Liver (tissue), 8 donors: ENCODE measurements at regions not wholly inside any gene's neighbourhood (a gene's known extent, or its start where the extent isn't known, plus 50 kb on each side); places are given as distances from the start of the nearest gene placed in this dataset.

Experiments
- DNase-seq: peaks from one replicate; pipeline ENCODE4 v3.0.0-alpha.2; 2017; ENCODE audit warnings: low spot score
- H3K27ac ChIP-seq, 2 donors: one replicate each; pipeline ENCODE4 v1.7.0; 2013; ENCODE audit warnings: inconsistent platforms in 2 of 2, low read length in 2 of 2, control low read depth in 1 of 2, low read depth in 1 of 2, mild to moderate bottlenecking in 1 of 2
- H3K27me3 ChIP-seq, 4 donors: one replicate each; pipeline versions ENCODE4 v1.6.1 to v1.7.0; 2013; ENCODE audit warnings: low read length in 3 of 4, inconsistent platforms in 1 of 4, mild to moderate bottlenecking in 1 of 4, moderate library complexity in 1 of 4; ENCODE audit not compliant: control insufficient read depth in 4 of 4, insufficient read depth in 4 of 4
- H3K36me3 ChIP-seq, 4 donors: one replicate each; pipeline versions ENCODE4 v1.6.1 to v1.7.0; 2013; ENCODE audit warnings: low read length in 3 of 4, mild to moderate bottlenecking in 3 of 4, low read depth in 1 of 4, moderate library complexity in 1 of 4; ENCODE audit not compliant: control insufficient read depth in 4 of 4, insufficient read depth in 3 of 4
- H3K4me1 ChIP-seq, 4 donors: one replicate each; pipeline versions ENCODE4 v1.6.1 to v1.7.0; 2013; ENCODE audit warnings: low read length in 3 of 4, mild to moderate bottlenecking in 3 of 4, moderate library complexity in 1 of 4; ENCODE audit not compliant: control insufficient read depth in 4 of 4, insufficient read depth in 4 of 4
- H3K4me3 ChIP-seq, 3 donors: one replicate each; pipeline versions ENCODE4 v1.6.1 to v1.7.0; 2013; ENCODE audit warnings: low read length in 3 of 3, control low read depth in 1 of 3, low read depth in 1 of 3, mild to moderate bottlenecking in 1 of 3
- H3K9ac ChIP-seq, 2 donors: one replicate each; pipeline ENCODE4 v1.7.0; 2013; ENCODE audit warnings: low read length in 2 of 2, mild to moderate bottlenecking in 2 of 2, moderate library complexity in 2 of 2, control low read depth in 1 of 2, low read depth in 1 of 2
- H3K9me3 ChIP-seq, 4 donors: one replicate each; pipeline versions ENCODE4 v1.6.1 to v1.7.0; 2013; ENCODE audit warnings: low read length in 3 of 4; ENCODE audit not compliant: control insufficient read depth in 4 of 4
- EGR1 ChIP-seq, 2 donors: IDR thresholded peaks; 2 replicates each; pipeline ENCODE4 v1.6.1; 2016 to 2018; ENCODE audit warnings: antibody characterized with exemption in 2 of 2, low read depth in 2 of 2
- FOXA1 ChIP-seq: IDR thresholded peaks from 2 replicates; pipeline ENCODE4 v1.6.1; 2016; ENCODE audit warnings: antibody characterized with exemption
- FOXA2 ChIP-seq: IDR thresholded peaks from 2 replicates; pipeline ENCODE4 v1.6.1; 2016; ENCODE audit warnings: antibody characterized with exemption
- GABPA ChIP-seq, 2 donors: IDR thresholded peaks in 1 of 2; conservative IDR thresholded peaks in 1 of 2; 2 replicates each; pipeline ENCODE4 v1.6.1; 2016; ENCODE audit warnings: antibody characterized with exemption in 2 of 2, mild to moderate bottlenecking in 1 of 2, moderate library complexity in 1 of 2
- HNF4A ChIP-seq, 2 donors: conservative IDR thresholded peaks; 2 replicates each; pipeline ENCODE4 v1.6.1; 2016; ENCODE audit warnings: antibody characterized with exemption in 2 of 2, mild to moderate bottlenecking in 2 of 2
- HNF4G ChIP-seq: IDR thresholded peaks from 2 replicates; pipeline ENCODE4 v1.6.1; 2016; ENCODE audit warnings: antibody characterized with exemption
- JUND ChIP-seq, 2 donors: IDR thresholded peaks; 2 replicates each; pipeline ENCODE4 v1.6.1; 2016; ENCODE audit warnings: antibody characterized with exemption in 2 of 2
- NR2F2 ChIP-seq: IDR thresholded peaks from 2 replicates; pipeline ENCODE4 v1.6.1; 2016; ENCODE audit warnings: antibody characterized with exemption
- RAD21 ChIP-seq, 2 donors: IDR thresholded peaks; 2 replicates each; pipeline ENCODE4 v1.6.1; 2016; ENCODE audit warnings: antibody characterized with exemption in 2 of 2, mild to moderate bottlenecking in 2 of 2
- RXRA ChIP-seq, 2 donors: IDR thresholded peaks; 2 replicates each; pipeline ENCODE4 v1.6.1; 2017 to 2018; ENCODE audit warnings: antibody characterized with exemption in 2 of 2, mild to moderate bottlenecking in 1 of 2
- SP1 ChIP-seq: IDR thresholded peaks from 2 replicates; pipeline ENCODE4 v1.6.1; 2018; ENCODE audit warnings: antibody characterized with exemption, mild to moderate bottlenecking
- TAF1 ChIP-seq: conservative IDR thresholded peaks from 2 replicates; pipeline ENCODE4 v1.6.1; 2016; ENCODE audit warnings: antibody characterized with exemption, mild to moderate bottlenecking
- YY1 ChIP-seq: IDR thresholded peaks from 2 replicates; pipeline ENCODE4 v1.6.1; 2016; ENCODE audit warnings: antibody characterized with exemption, mild to moderate bottlenecking
- WGBS: extraction: QIAGEN DNeasy Blood & Tissue Kit; methylation state at CpG from one replicate; pipeline ENCODE4 v1.1.7; 2013; 5-methylcytosine and 5-hydroxymethylcytosine counted together
- TF ChIP-seq, protein P1 (sequence below): IDR thresholded peaks from 2 replicates; pipeline ENCODE4 v1.6.1; 2016; ENCODE audit warnings: antibody characterized with exemption
- TF ChIP-seq, protein P2 (sequence below): IDR thresholded peaks from 2 replicates; pipeline ENCODE4 v1.6.1; 2016; ENCODE audit warnings: antibody characterized with exemption
- TF ChIP-seq, protein P3 (sequence below): IDR thresholded peaks from 2 replicates; pipeline ENCODE4 v1.6.1; 2016; ENCODE audit warnings: antibody characterized with exemption
- TF ChIP-seq, protein P4 (sequence below): IDR thresholded peaks from 2 replicates; pipeline ENCODE4 v1.6.1; 2016; ENCODE audit warnings: antibody characterized with exemption, mild to moderate bottlenecking
- TF ChIP-seq, protein P5 (sequence below): fragments of 150-350 bp; IDR thresholded peaks from 2 replicates; pipeline ENCODE4 v1.5.1; 2017; ENCODE audit warnings: improper control_type of control experiment, low read depth, low read length; ENCODE audit not compliant: missing input control
- donor health status: healthy.
- donor health status: healthy.
- donor health status: healthy.
- donor health status: healthy.
- donor health status: healthy.

DNA sequence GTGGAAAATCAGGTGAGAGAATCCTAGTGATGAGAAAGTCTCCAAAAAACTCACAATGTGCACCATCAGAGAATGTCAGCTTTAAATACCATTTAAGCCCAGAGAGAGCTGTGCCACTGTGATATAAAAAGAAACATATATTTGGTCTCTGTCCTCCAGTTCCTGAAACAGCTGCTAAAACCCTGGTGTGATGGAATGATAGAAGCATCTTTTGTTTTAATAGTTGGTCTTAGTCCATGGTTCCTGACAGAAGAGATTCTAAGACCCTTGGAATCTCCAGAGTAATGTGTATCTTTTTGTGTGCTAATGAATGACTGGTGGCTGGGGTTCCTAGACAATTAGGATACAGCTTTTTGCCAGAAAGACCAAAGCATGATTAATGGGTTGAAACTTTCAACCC lies 302.8 kb upstream of the B3GALT2 start:
- no peaks in the 10 kb centered on the region for H3K36me3 ChIP-seq
- no peak overlapping the region for H3K9ac ChIP-seq
- no peaks in the 10 kb centered on the region for H3K27me3 ChIP-seq
- H3K9me3 ChIP-seq: no peaks in the 10 kb centered on the region
- no peak overlapping the region for H3K4me3 ChIP-seq
- H3K27ac ChIP-seq: no peak overlapping the region
- DNase-seq: no peak
- TF ChIP-seq FOXA1 (no peak), EGR1 (IDR thresholded peaks at IDR 0.05; ENCODE audit: low read depth in 2 of 2) (no peak), NR2F2 (no peak), RXRA (IDR thresholded peaks at IDR 0.05) (no peak), FOXA2 (no peak), RAD21 (IDR thresholded peaks at IDR 0.05) (no peak), JUND (IDR thresholded peaks at IDR 0.05) (no peak), YY1 (no peak), TAF1 (no peak)
- TF ChIP-seq, protein P1, sequence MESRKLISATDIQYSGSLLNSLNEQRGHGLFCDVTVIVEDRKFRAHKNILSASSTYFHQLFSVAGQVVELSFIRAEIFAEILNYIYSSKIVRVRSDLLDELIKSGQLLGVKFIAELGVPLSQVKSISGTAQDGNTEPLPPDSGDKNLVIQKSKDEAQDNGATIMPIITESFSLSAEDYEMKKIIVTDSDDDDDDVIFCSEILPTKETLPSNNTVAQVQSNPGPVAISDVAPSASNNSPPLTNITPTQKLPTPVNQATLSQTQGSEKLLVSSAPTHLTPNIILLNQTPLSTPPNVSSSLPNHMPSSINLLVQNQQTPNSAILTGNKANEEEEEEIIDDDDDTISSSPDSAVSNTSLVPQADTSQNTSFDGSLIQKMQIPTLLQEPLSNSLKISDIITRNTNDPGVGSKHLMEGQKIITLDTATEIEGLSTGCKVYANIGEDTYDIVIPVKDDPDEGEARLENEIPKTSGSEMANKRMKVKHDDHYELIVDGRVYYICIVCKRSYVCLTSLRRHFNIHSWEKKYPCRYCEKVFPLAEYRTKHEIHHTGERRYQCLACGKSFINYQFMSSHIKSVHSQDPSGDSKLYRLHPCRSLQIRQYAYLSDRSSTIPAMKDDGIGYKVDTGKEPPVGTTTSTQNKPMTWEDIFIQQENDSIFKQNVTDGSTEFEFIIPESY: no peak
- TF ChIP-seq, protein P2, sequence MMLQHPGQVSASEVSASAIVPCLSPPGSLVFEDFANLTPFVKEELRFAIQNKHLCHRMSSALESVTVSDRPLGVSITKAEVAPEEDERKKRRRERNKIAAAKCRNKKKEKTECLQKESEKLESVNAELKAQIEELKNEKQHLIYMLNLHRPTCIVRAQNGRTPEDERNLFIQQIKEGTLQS: no peak
- TF ChIP-seq, protein P3, sequence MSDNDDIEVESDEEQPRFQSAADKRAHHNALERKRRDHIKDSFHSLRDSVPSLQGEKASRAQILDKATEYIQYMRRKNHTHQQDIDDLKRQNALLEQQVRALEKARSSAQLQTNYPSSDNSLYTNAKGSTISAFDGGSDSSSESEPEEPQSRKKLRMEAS: no peak
- TF ChIP-seq, protein P4, sequence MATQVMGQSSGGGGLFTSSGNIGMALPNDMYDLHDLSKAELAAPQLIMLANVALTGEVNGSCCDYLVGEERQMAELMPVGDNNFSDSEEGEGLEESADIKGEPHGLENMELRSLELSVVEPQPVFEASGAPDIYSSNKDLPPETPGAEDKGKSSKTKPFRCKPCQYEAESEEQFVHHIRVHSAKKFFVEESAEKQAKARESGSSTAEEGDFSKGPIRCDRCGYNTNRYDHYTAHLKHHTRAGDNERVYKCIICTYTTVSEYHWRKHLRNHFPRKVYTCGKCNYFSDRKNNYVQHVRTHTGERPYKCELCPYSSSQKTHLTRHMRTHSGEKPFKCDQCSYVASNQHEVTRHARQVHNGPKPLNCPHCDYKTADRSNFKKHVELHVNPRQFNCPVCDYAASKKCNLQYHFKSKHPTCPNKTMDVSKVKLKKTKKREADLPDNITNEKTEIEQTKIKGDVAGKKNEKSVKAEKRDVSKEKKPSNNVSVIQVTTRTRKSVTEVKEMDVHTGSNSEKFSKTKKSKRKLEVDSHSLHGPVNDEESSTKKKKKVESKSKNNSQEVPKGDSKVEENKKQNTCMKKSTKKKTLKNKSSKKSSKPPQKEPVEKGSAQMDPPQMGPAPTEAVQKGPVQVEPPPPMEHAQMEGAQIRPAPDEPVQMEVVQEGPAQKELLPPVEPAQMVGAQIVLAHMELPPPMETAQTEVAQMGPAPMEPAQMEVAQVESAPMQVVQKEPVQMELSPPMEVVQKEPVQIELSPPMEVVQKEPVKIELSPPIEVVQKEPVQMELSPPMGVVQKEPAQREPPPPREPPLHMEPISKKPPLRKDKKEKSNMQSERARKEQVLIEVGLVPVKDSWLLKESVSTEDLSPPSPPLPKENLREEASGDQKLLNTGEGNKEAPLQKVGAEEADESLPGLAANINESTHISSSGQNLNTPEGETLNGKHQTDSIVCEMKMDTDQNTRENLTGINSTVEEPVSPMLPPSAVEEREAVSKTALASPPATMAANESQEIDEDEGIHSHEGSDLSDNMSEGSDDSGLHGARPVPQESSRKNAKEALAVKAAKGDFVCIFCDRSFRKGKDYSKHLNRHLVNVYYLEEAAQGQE: no peak
- H3K4me1 ChIP-seq: no peaks in the 10 kb centered on the region

DNA sequence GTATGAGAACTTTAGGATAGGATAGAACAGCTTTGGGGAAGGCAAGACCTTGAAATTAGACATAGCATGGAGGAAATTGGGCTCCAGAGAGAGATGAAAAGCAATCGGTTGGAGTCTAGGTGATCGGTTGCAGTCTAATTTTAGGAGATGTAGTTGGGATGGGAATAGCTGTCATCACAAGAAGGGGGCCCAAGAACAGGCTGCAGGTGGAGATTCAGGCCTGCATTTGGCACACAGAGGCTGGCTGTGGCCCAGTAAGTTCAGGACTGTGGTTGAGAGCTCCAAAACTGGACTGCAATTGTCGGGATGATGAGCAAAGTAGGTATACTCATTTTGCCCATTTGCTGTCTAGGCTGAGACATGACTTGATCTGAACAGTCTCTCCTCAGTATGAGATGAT lies 301.3 kb upstream of the B3GALT2 start:
- H3K36me3 ChIP-seq: no peaks in the 10 kb centered on the region
- no peaks in the 10 kb centered on the region for H3K9me3 ChIP-seq
- no peak overlapping the region for H3K27ac ChIP-seq
- H3K27me3 ChIP-seq: no peaks in the 10 kb centered on the region
- no peak for DNase-seq
- no peak overlapping the region for H3K9ac ChIP-seq
- no peaks in the 10 kb centered on the region for H3K4me1 ChIP-seq
- 97% methylated on average over 3 of the region's 3 CpGs for WGBS
- no peak overlapping the region for H3K4me3 ChIP-seq
- no peak for TF ChIP-seq YY1
- TF ChIP-seq, protein P2: no peak
- no peak for TF ChIP-seq FOXA2
- no peak for TF ChIP-seq RXRA (IDR thresholded peaks at IDR 0.05)
- TF ChIP-seq, protein P5, sequence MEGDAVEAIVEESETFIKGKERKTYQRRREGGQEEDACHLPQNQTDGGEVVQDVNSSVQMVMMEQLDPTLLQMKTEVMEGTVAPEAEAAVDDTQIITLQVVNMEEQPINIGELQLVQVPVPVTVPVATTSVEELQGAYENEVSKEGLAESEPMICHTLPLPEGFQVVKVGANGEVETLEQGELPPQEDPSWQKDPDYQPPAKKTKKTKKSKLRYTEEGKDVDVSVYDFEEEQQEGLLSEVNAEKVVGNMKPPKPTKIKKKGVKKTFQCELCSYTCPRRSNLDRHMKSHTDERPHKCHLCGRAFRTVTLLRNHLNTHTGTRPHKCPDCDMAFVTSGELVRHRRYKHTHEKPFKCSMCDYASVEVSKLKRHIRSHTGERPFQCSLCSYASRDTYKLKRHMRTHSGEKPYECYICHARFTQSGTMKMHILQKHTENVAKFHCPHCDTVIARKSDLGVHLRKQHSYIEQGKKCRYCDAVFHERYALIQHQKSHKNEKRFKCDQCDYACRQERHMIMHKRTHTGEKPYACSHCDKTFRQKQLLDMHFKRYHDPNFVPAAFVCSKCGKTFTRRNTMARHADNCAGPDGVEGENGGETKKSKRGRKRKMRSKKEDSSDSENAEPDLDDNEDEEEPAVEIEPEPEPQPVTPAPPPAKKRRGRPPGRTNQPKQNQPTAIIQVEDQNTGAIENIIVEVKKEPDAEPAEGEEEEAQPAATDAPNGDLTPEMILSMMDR: no peak
- TF ChIP-seq, protein P3: no peak
- TF ChIP-seq RAD21 (IDR thresholded peaks at IDR 0.05): no peak
- no peak for TF ChIP-seq HNF4A (conservative IDR thresholded peaks at IDR 0.05)
- TF ChIP-seq SP1: no peak
- TF ChIP-seq TAF1: no peak
- TF ChIP-seq HNF4G: no peak
- TF ChIP-seq EGR1 (IDR thresholded peaks at IDR 0.05; ENCODE audit: low read depth in 2 of 2): no peak
- TF ChIP-seq, protein P4: no peak
- TF ChIP-seq JUND (IDR thresholded peaks at IDR 0.05): no peak
- no peak for TF ChIP-seq FOXA1
- no peak for TF ChIP-seq GABPA (IDR thresholded peaks at IDR 0.05 in 1 of 2, conservative IDR thresholded peaks at IDR 0.05 in 1 of 2)
